ENCODE measurements at regions not wholly inside any gene's neighbourhood (a gene's known extent, or its start where the extent isn't known, plus 50 kb on each side); places are given as distances from the start of the nearest gene placed in this dataset.

GRCh38 chr14:32027255-32027939 is 49.7 kb upstream of the ARHGAP5 start:
- peak; percentile 20 for DNase-seq

Measured in NCI-H146 (cell line).